ENCODE measurements at regions not wholly inside any gene's neighbourhood (a gene's known extent, or its start where the extent isn't known, plus 50 kb on each side); places are given as distances from the start of the nearest gene placed in this dataset.

GRCh38 chr16:9511389-9511788 lies 419.9 kb downstream of the HAPSTR1 start:
- Histone ChIP-seq H3K36me3 (no peaks in the 10 kb centered on the region), H3K9me3 (peaks cover 0 to 5% (median 0%) of the 10 kb centered on the region in 3 donors), H3K27ac (no peak overlapping the region), H3K27me3 (no peaks in the 10 kb centered on the region), H3K4me3 (no peak overlapping the region), H3K4me1 (no peaks in the 10 kb centered on the region)
- WGBS, 2 donors, result 63 to 73% methylated on average over 7 of the region's 7 CpGs
- no peak for DNase-seq
- intact Hi-C loops (cut with DNase I), result no loop called here
- TF ChIP-seq CTCF (IDR thresholded peaks at IDR 0.05), result no peak
- TF ChIP-seq POLR2A (IDR thresholded peaks at IDR 0.05), result no peak

- no peaks in the 10 kb centered on the region for H3K4me1 ChIP-seq
- peaks cover 0 to 5% (median 0%) of the 10 kb centered on the region in 3 donors for H3K9me3 ChIP-seq
- TF ChIP-seq POLR2A (IDR thresholded peaks at IDR 0.05), result no peak
- TF ChIP-seq CTCF (IDR thresholded peaks at IDR 0.05), result no peak
- no peak overlapping the region for H3K27ac ChIP-seq
- DNase-seq, result no peak
- WGBS, 2 donors, result 55 to 63% methylated on average over 3 of the region's 3 CpGs
- H3K27me3 ChIP-seq, result no peaks in the 10 kb centered on the region
- H3K4me3 ChIP-seq, result no peak overlapping the region
- H3K36me3 ChIP-seq, result no peaks in the 10 kb centered on the region
- intact Hi-C loops (cut with DNase I), result no loop called here
Observed at GRCh38 chr16:9516444-9516843, 425.0 kb downstream of the HAPSTR1 start.

GRCh38 chr16:9518051-9518450 lies 426.6 kb downstream of the HAPSTR1 start:
- Histone ChIP-seq H3K4me1 (no peaks in the 10 kb centered on the region), H3K4me3 (no peak overlapping the region), H3K27me3 (no peaks in the 10 kb centered on the region), H3K36me3 (no peaks in the 10 kb centered on the region), H3K27ac (no peak overlapping the region), H3K9me3 (peaks cover 0 to 3% (median 0%) of the 10 kb centered on the region in 3 donors)
- intact Hi-C loops (cut with DNase I), result no loop called here
- WGBS, 2 donors, result 20 to 26% methylated on average over 3 of the region's 3 CpGs
- no peak for DNase-seq
- TF ChIP-seq POLR2A (IDR thresholded peaks at IDR 0.05) (no peak), CTCF (IDR thresholded peaks at IDR 0.05) (no peak)

GRCh38 chr16:9518581-9518980 lies 427.1 kb downstream of the HAPSTR1 start:
- WGBS, 2 donors, result 94 to 100% methylated on average over 2 of the region's 2 CpGs
- Histone ChIP-seq H3K36me3 (no peaks in the 10 kb centered on the region), H3K27me3 (no peaks in the 10 kb centered on the region), H3K9me3 (no peaks in the 10 kb centered on the region), H3K4me1 (no peaks in the 10 kb centered on the region), H3K4me3 (no peak overlapping the region), H3K27ac (no peak overlapping the region)
- no peak for DNase-seq
- intact Hi-C loops (cut with DNase I), result no loop called here
- TF ChIP-seq POLR2A (IDR thresholded peaks at IDR 0.05), result no peak
- TF ChIP-seq CTCF (IDR thresholded peaks at IDR 0.05), result no peak

GRCh38 chr16:9521749-9522370 lies 430.4 kb downstream of the HAPSTR1 start:
- Histone ChIP-seq H3K9me3 (no peaks in the 10 kb centered on the region), H3K4me1 (no peaks in the 10 kb centered on the region), H3K27me3 (no peaks in the 10 kb centered on the region), H3K27ac (no peak overlapping the region), H3K4me3 (no peak overlapping the region), H3K36me3 (no peaks in the 10 kb centered on the region)
- no peak for DNase-seq
- WGBS, 2 donors, result 48 to 49% methylated on average over 5 to 7 of the region's 7 CpGs
- no peak for TF ChIP-seq CTCF (IDR thresholded peaks at IDR 0.05)
- no peak for TF ChIP-seq POLR2A (IDR thresholded peaks at IDR 0.05)
- intact Hi-C loops (cut with DNase I), result no loop called here
